Muscle layer of duodenum (tissue), 2 donors: ENCODE measurements at regions not wholly inside any gene's neighbourhood (a gene's known extent, or its start where the extent isn't known, plus 50 kb on each side); places are given as distances from the start of the nearest gene placed in this dataset.

Experiments used
- H3K27ac ChIP-seq: one replicate; pipeline ENCODE4 v1.7.0; 2013; ENCODE audit warnings: mild to moderate bottlenecking, low read length
- H3K27me3 ChIP-seq: one replicate; pipeline ENCODE4 v1.7.0; 2013; ENCODE audit warnings: low read depth, mild to moderate bottlenecking, control low read depth, low read length
- H3K36me3 ChIP-seq, 2 donors: one replicate each; pipeline ENCODE4 v1.7.0; 2013; ENCODE audit warnings: low read length in 2 of 2, control low read depth in 1 of 2, mild to moderate bottlenecking in 1 of 2; ENCODE audit not compliant: insufficient read depth in 2 of 2, control insufficient read depth in 1 of 2
- H3K4me1 ChIP-seq, 2 donors: one replicate each; pipeline ENCODE4 v1.7.0; 2013; ENCODE audit warnings: low read length in 2 of 2, mild to moderate bottlenecking in 2 of 2, control low read depth in 1 of 2, moderate library complexity in 1 of 2; ENCODE audit not compliant: insufficient read depth in 2 of 2, control insufficient read depth in 1 of 2
- H3K4me3 ChIP-seq, 2 donors: one replicate each; pipeline ENCODE4 v1.7.0; 2013; ENCODE audit warnings: low read length in 2 of 2, low read depth in 1 of 2, mild to moderate bottlenecking in 1 of 2
- H3K9me3 ChIP-seq, 2 donors: one replicate each; pipeline ENCODE4 v1.7.0; 2013; ENCODE audit warnings: low read length in 2 of 2, control low read depth in 1 of 2, mild to moderate bottlenecking in 1 of 2; ENCODE audit not compliant: control insufficient read depth in 1 of 2
- donor health status: healthy.

GRCh38 chr16:74030000-74030706, 266.5 kb upstream of the PSMD7 start:
- no peak overlapping the region for H3K4me3 ChIP-seq
- H3K4me1 ChIP-seq = no peaks in the 10 kb centered on the region
- H3K9me3 ChIP-seq = no peaks in the 10 kb centered on the region
- H3K27me3 ChIP-seq = no peaks in the 10 kb centered on the region
- no peaks in the 10 kb centered on the region for H3K36me3 ChIP-seq
- no peak overlapping the region for H3K27ac ChIP-seq

- Histone ChIP-seq H3K27me3 (no peaks in the 10 kb centered on the region), H3K9me3 (no peaks in the 10 kb centered on the region), H3K36me3 (no peaks in the 10 kb centered on the region), H3K4me3 (no peak overlapping the region), H3K4me1 (no peaks in the 10 kb centered on the region), H3K27ac (no peak overlapping the region)
Observed at GRCh38 chr16:74029115-74029792, 267.4 kb upstream of the PSMD7 start.

GRCh38 chr16:74026373-74027281, 270.0 kb upstream of the PSMD7 start:
- H3K36me3 ChIP-seq = no peaks in the 10 kb centered on the region
- H3K4me1 ChIP-seq = no peaks in the 10 kb centered on the region
- H3K27me3 ChIP-seq = no peaks in the 10 kb centered on the region
- H3K27ac ChIP-seq = no peak overlapping the region
- no peak overlapping the region for H3K4me3 ChIP-seq
- H3K9me3 ChIP-seq = no peaks in the 10 kb centered on the region

GRCh38 chr16:74024953-74025352, 271.7 kb upstream of the PSMD7 start:
- no peaks in the 10 kb centered on the region for H3K4me1 ChIP-seq
- H3K27me3 ChIP-seq = no peaks in the 10 kb centered on the region
- H3K4me3 ChIP-seq = no peak overlapping the region
- no peaks in the 10 kb centered on the region for H3K36me3 ChIP-seq
- no peak overlapping the region for H3K27ac ChIP-seq
- H3K9me3 ChIP-seq = no peaks in the 10 kb centered on the region

- Histone ChIP-seq H3K36me3 (no peaks in the 10 kb centered on the region), H3K4me3 (no peak overlapping the region), H3K4me1 (no peaks in the 10 kb centered on the region), H3K9me3 (no peaks in the 10 kb centered on the region), H3K27ac (no peak overlapping the region), H3K27me3 (no peaks in the 10 kb centered on the region)
Observed at GRCh38 chr16:74020095-74020670, 276.4 kb upstream of the PSMD7 start.

- H3K4me3 ChIP-seq = no peak overlapping the region
- H3K27ac ChIP-seq = no peak overlapping the region
- no peaks in the 10 kb centered on the region for H3K4me1 ChIP-seq
- H3K27me3 ChIP-seq = no peaks in the 10 kb centered on the region
- no peaks in the 10 kb centered on the region for H3K9me3 ChIP-seq
- no peaks in the 10 kb centered on the region for H3K36me3 ChIP-seq
Observed at GRCh38 chr16:74019612-74020011, 277.0 kb upstream of the PSMD7 start.

GRCh38 chr16:74015953-74016352, 280.7 kb upstream of the PSMD7 start:
- H3K9me3 ChIP-seq = no peaks in the 10 kb centered on the region
- no peaks in the 10 kb centered on the region for H3K4me1 ChIP-seq
- H3K4me3 ChIP-seq = no peak overlapping the region
- H3K27ac ChIP-seq = no peak overlapping the region
- H3K27me3 ChIP-seq = no peaks in the 10 kb centered on the region
- no peaks in the 10 kb centered on the region for H3K36me3 ChIP-seq

- Histone ChIP-seq H3K27me3 (no peaks in the 10 kb centered on the region), H3K9me3 (peaks cover 3 to 6% of the 10 kb centered on the region in 2 donors), H3K27ac (no peak overlapping the region), H3K36me3 (no peaks in the 10 kb centered on the region), H3K4me3 (no peak overlapping the region), H3K4me1 (no peaks in the 10 kb centered on the region)
Observed at GRCh38 chr16:73998707-73999106, 297.9 kb upstream of the PSMD7 start.

- Histone ChIP-seq H3K4me3 (no peak overlapping the region), H3K27me3 (no peaks in the 10 kb centered on the region), H3K4me1 (no peaks in the 10 kb centered on the region), H3K27ac (no peak overlapping the region), H3K36me3 (no peaks in the 10 kb centered on the region), H3K9me3 (peaks cover 0 to 6% of the 10 kb centered on the region in 2 donors)
Observed at GRCh38 chr16:73997971-73998370, 298.6 kb upstream of the PSMD7 start.

GRCh38 chr16:73997340-73997711, 299.3 kb upstream of the PSMD7 start:
- Histone ChIP-seq H3K4me3 (no peak overlapping the region), H3K27ac (no peak overlapping the region), H3K36me3 (no peaks in the 10 kb centered on the region), H3K27me3 (no peaks in the 10 kb centered on the region), H3K4me1 (no peaks in the 10 kb centered on the region), H3K9me3 (no peaks in the 10 kb centered on the region)
